ENCODE measurements at regions not wholly inside any gene's neighbourhood (a gene's known extent, or its start where the extent isn't known, plus 50 kb on each side); places are given as distances from the start of the nearest gene placed in this dataset.

DNA sequence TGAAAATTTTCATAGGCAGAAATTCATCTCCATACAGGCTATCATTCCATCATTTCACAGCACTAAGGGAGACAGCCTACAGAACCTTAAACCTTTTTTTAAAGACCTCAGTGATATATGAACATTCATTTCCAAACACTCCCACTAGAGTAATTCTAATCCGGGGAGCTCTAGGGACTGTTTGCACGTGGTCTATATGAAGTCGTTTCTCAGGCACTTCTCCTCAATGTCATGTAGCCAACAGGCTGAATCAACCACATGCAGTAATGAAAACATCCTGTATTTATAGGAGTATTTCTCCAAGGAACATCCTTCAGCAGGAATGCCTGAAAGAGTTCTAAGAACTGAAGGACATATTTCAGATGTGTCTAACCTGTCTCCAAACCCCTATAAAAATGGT is 97.3 kb upstream of the CREB1 start:
- TF ChIP-seq POLR2A (IDR thresholded peaks at IDR 0.05) (no peak), CTCF (IDR thresholded peaks at IDR 0.05) (no peak)

All from heart left ventricle (tissue), 13 donors.